RKO (cell line): ENCODE measurements at regions not wholly inside any gene's neighbourhood (a gene's known extent, or its start where the extent isn't known, plus 50 kb on each side); places are given as distances from the start of the nearest gene placed in this dataset.
"Not testable (repeated sequence)": the region's sequence is repeated elsewhere in the genome, so short reads cannot be mapped to it uniquely, and the experiment has no call there.

ENCODE experiments used
- DNase-seq: peaks from one replicate; pipeline ENCODE4 v3.0.0-alpha.2; 2016; ENCODE audit warnings: low spot score

DNA sequence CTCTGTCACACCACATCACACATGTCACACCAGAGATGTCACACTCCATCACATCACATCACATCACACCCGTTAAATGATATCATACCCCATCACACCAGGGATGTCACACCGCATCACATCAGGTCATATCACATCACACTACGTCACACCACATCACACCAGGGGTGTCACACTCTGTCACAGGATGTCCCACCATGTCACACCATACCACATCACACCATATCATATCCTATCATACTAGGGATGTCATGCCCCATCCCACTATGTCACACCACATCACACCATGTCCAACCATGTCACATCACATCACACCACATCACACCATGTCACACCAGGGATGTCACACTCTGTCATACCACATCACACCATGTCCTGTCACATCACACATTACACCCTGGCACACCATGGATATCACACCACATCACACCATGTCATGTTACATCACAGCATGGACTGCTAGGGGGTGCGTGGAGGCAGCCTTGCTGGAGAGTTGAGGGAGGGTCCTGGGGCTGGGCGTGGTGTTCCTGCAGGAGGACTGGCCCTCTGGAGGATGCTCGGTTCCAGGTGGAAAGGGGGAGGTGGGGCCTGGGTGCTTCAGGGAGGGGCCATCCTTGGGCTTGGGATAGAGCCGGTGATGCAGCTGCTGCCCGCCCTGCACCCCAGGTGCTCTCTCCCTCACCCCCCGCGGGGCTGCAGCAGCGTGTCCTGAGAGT lies 134.6 kb downstream of the TMEM121 start:
- no peak for DNase-seq

DNA sequence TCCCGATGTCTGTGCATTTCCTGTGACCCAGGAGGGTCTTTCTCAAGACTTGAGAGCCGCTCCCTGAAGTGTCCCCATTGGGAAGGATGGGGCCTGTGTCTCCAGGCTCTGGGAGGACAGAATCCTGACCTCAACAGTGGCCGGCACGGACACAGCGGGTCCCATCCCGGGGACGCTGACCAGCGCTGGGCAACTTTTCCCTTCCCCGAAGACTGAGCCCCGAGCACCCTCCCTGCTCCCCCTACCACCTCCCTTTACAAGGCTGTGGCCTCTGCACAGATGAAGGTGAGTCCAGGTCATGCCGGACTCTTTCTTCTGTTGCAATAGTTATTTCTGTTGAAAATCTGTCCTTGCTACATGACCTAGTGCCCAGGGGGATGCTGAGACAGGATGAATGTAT lies 135.7 kb downstream of the TMEM121 start:
- not testable (repeated sequence) for DNase-seq

DNA sequence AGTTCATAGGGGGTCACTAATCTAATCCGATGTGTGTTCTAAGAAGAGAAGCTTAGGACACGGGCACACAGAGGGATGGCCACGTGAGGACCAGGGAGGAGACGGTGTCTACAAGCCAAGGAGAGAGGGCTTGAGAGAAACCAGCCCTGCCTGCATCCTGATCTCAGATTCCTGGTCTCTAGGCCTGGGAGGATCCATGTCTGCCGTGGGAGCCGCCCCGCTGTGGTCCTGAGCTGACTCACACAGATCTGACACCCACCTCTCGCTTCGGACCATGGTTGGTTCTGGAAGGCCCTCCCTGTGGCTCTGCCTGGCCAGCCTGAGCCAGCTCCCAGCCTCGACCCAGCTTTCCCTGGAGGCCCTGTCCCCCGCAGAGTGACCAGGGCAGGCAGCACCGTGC lies 136.2 kb downstream of the TMEM121 start:
- not testable (repeated sequence) for DNase-seq

DNA sequence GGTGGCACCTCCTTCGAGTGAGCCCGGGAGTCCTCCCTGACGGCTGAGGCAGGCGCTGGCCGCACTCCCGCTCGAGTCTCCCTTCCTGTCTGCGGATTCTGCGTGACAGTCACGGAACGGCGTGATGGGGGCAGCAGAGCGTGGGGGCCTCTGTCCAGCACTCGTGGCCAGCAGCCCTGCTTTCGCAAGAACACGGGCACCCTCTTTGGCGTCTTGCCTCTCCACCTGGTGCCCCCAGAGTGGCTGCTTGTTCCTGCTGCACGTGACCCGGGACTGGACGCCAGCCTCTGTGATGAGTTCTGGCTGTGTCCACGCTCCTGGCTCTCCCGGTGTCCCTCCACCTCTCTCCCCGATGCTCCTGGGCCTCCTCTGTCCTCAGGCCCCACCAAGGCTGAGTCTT lies 136.9 kb downstream of the TMEM121 start:
- DNase-seq, result not testable (repeated sequence)

DNA sequence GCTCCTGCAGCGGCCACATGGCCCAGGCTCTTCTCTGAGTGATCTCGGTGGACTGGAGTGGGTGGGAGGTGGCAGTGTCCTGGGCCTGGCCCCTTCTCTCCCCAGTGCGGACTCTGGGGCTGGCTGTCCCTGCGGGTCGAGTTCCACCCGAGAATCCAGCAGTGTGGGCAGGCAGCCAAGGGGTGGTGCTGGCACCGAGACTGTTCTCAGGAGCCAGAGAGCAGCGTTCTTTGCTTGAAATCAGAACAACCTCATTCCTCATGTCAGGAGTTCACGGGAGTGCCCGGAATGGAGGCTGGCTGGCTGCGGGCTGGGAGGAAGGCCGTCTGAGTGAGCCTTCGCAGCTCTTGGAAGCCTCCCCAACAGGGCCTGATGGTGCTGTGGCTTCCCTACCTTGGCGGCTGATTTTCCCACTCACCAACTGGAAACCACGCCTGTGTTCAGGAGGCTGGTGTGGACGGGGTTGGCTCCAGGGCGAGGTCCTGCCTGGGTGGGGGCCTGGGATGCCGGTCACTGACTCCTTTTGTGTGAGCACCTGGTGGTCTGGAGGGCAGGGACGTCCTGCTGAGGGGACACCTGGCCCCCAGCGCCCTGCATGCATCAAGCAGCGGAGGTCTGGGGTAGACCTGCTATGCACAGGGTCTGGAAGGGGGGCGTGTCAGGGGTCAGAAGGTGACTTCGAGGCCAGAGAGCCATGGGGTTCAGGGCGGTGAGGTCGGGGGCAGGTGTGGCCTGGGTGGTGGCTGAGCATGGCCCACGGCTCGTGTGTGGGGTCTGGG lies 137.6 kb downstream of the TMEM121 start:
- DNase-seq, result not testable (repeated sequence)

DNA sequence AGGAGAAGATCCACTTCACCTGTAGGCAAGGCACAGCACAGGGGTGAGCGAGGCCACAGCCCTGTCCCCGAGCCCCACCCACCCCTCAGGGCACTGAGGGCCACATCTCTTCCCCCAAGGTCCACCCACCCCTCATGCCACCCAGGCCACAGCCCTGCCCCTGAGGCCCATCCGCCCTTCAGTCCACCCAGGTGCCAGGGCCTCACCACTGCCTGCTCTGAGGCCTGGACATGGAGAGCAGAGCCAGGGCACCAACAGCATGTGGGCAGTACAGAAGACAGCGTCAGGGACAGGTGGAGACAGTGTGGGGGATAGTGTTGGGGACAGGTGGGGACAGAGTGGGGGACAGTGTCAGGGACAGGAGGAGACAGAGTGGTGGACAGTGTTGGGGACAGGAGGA lies 138.3 kb downstream of the TMEM121 start:
- DNase-seq, result no peak

DNA sequence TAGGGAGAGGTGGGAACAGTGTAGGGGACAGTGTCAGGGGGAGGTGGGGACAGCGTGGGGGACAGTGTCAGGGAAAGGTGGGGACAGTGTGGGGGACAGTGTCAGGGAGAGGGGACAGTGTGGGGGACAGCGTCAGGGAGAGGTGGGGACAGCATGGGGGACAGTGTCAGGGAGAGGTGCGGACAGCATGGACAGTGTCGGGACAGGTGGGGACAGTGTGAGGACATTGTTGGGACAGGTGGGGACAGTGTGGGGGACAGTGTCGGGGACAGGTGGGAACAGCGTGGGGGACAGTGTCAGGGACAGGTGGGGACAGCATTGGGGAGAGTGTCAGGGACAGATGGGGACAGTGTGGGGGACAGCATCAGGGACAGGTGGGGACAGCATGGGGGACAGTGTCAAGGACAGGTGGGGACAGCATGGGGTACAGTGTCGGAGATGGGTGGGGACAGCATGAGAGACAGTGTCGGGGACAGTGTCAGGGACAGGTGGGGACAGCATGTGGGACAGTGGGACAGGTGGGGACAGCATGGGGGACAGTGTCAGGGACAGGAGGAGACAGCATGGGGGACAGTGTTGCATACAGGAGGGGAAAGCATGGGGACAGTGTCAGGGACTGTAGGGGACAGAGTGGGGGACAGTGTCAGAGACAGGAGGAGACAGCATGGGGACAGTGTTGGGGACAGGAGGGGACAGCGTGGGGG lies 139.0 kb downstream of the TMEM121 start:
- DNase-seq, result no peak

DNA sequence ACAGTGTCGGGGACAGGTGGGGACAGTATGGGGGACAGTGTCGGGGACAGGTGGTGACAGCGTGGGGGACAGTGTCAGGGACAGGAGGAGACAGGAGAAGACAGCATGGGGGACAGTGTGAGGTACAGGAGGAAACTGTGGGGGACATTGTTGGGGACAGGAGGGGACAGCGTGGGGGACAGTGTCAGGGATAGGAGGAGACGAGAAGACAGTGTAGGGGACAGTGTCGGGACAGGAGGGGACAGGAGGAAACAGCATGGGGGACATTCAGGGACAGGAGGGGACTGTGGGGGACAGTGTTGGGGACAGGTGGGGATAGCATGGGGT lies 139.5 kb downstream of the TMEM121 start:
- DNase-seq, result no peak

DNA sequence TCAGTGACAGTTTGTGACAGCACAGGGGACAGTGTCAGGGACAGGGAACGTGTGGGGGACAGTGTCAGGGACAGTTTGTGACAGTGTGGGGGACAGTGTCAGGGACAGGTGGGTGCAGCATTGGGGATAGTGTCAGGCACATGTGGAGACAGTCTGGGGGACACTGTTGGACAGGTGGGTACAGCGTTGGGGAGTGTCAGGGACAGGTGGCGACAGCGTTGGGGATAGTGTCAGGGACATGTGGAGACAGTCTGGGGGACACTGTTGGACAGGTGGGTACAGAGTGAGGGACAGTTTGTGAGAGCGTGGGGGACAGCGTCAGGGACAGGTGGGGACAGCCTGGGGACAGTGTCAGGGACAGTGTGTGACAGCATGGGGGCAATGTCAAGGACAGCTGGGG lies 140.0 kb downstream of the TMEM121 start:
- no peak for DNase-seq

DNA sequence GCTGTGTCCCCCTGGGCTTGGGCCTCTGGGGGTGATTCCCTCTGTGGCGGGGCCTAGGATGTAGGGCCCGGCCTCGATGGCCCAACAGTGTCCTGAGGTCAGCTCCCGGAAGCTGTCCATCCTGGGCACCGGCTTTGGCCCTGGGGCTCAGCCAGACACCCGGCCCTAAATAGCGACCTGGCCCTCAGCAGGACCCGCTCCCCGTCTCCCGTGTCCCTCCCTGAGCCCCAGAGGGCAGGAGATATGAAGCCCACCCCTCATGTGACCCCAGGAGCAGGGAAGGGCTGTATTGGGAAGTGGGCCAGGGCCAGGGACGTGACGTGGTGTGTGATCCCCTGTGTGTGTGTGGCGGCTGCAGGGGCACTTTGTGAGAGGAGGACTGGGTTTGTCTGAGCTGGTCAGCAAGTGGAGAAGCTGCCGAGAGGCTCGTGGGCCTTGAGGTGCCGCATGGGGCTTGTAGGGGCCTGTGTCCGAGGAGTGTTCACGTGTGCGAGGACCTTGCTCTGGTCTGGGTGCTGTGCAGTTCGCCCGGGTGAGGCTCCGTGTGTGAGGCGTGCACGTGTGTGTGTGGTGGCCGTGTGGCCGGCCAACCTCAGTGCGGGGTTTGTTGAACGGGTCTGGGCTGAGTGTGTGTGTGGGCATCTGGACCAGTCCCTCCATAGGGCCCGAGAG lies 140.7 kb downstream of the TMEM121 start:
- DNase-seq, result not testable (repeated sequence)

DNA sequence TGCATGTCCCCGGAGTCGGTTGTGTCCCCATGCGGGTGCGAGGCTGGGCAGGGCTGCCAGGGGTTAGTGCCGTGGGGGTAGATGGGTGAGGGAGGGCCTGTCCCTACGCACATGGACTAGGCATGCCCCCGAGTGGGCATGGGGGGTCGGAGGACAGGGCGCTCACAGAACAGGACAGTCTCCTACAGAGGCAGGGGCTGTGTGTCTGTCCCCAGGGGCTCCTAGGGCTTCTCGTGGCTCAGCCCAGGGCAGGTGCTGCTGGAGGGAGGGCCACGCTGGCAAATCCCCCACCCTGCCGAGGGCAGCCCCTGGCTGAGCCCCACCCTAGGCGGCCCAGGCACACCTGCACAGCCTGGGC lies 141.3 kb downstream of the TMEM121 start:
- DNase-seq, result not testable (repeated sequence)

DNA sequence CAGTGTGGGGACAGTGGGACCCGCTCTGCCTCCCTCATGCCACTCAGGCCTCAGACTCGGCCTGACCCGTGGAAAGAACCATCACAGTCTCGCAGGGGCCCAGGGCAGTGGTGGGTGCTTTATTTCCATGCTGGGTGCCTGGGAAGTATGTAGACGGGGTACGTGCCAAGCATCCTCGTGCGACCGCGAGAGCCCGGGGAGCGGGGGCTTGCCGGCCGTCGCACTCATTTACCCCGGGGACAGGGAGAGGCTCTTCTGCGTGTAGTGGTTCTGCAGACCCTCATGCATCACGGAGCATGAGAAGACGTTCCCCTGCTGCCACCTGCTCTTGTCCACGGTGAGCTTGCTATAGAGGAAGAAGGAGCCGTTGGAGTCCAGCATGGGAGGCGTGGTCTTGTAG lies 141.6 kb downstream of the TMEM121 start:
- DNase-seq, result not testable (repeated sequence)

DNA sequence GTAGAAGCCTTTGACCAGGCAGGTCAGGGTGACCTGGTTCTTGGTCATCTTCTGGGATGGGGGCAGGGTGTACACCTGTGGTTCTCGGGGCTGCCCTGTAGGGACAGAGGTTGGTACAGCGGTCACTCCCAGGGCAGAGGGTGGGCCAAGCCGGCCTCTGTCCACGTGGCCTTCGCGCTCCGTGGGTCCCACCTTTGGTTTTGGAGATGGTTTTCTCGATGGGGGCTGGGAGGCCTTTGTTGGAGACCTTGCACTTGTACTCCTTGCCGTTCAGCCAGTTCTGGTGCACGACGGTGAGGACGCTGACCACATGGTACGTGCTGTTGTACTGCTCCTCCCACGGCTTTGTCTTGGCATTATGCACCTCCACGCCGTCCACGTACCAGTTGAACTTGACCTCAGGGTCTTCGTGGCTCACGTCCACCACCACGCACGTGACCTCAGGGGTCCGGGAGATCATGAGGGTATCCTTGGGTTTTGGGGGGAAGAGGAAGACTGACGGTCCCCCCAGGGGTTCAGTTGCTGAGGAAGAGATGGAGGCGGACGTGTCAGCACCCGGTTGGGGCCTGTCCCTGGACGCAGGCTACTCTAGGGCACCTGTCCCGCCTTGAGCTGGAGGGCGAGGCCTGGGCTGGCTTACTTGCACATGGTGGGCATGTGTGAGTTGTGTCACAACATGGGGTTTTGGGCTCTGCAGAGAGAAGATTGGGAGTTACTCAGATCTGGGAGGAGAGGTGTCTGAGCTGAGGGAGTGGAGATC lies 142.3 kb downstream of the TMEM121 start:
- not testable (repeated sequence) for DNase-seq

DNA sequence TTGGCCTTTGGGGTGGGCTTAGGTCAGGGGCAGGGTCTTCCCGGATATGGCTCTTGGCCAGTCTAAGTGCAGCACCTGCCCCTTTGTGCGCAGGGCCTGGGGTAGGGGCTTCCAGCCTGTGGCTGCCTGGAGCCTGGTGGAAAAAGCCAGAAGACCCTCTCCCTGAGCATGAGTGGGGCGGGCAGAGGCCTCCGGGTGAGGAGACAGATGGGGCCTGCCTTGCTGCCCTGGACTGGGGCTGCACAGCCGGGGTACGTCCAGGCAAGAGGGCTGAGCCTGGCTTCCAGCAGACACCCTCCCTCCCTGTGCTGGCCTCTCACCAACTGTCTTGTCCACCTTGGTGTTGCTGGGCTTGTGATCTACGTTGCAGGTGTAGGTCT lies 142.8 kb downstream of the TMEM121 start:
- not testable (repeated sequence) for DNase-seq

DNA sequence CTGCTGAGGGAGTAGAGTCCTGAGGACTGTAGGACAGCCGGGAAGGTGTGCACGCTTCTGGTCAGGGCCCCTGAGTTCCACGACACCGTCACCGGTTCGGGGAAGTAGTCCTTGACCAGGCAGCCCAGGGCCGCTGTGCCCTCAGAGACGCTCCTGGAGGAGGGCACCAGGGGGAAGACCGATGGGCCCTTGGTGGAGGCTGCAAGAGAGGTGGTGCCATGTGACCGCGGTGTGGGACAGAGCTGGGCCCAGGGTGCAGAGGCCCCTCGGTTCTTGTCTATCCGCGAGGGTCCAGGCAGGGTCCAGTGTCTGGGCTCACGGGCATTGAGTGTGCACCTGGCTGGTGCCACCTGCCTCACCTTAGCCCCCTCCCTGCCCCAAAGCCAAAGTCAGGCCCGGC lies 143.3 kb downstream of the TMEM121 start:
- not testable (repeated sequence) for DNase-seq

DNA sequence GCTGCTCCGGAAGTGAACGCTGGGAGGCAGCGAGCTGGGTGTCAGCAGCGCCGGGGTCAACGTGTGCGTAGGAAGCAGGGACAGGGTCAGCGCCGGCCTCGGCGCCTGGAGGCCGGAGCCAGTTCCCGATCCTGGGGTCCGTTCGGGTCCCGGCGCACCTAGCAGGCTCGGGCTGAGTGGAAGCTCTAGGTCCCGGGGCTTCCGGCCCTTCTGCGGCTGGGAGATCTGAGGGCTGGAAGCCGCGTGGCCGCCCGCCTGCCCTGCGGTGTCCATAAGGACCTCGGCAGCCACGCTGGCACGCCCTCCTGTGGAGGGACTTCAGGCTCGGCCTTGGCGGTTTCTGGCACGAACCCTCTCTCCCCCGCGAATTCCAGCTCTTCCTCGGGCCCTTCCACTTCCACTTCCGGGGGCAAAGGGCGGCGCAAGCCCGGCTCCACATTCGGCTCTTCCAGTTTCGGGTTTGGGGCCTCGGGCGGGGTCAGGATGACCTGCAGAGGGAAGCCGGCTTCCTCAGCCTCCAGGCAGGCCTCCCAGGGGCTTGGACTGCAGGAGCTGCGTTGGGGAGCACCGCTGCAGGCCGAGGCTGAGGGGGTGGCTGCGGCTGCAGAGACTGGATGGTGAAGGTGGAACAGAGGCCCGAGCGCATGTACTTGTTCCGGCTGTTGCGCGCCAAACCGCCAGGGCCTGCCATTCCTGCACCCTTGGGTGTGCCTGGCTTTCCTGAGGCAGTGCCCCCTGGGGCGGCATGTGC lies 146.2 kb downstream of the TMEM121 start:
- not testable (repeated sequence) for DNase-seq

DNA sequence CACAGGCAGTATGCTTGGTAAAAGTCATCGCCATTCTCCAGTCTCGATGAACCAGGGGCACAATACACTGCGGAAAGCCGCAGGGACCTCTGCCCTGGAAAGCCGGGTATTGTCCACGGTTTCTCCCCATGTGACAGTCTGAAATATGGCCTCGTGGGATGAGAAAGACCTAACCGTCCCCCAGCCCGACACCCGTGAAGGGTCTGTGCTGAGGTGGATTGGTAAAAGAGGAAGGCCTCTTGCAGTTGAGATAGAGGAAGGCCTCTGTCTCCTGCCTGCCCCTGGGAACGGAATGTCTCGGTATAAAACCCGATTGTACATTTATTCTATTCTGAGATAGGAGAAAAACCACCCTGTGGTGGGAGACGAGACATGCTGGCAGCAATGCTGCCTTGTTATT lies 149.1 kb downstream of the TMEM121 start:
- DNase-seq, result not testable (repeated sequence)

DNA sequence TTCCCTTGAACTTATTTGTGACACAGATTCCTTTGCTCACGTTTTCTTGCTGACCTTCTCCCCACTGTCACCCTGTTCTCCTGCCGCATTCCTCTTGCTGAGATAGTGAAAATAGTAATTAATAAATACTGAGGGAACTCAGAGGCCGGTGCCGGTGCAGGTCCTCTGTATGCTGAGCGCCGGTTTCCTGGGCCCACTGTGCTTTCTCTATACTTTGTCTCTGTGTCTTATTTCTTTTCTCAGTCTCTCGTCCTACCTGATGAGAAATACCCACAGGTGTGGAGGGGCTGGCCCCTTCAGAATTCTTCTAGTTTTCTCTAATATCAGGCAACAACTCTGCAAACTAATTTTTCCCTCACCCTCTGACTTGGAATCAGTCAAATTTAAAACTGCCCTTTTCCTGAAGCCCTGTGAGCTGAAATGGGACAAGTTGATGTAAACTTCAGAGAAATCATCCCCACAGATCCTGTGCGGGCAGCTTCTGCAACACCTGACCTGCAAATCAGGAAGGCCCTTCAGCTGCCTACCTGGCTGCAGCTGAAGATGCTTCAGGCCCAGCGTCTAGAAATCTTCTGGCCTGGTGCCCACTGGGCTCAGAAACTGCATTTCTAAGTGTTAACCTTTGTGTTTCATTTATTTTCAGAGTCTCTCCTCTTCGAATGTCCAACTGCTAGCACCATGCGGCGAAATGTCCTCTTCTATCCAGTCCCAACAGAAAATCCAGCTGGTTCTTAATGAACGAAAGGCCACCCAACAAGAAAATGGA lies 149.7 kb downstream of the TMEM121 start:
- DNase-seq, result not testable (repeated sequence)

DNA sequence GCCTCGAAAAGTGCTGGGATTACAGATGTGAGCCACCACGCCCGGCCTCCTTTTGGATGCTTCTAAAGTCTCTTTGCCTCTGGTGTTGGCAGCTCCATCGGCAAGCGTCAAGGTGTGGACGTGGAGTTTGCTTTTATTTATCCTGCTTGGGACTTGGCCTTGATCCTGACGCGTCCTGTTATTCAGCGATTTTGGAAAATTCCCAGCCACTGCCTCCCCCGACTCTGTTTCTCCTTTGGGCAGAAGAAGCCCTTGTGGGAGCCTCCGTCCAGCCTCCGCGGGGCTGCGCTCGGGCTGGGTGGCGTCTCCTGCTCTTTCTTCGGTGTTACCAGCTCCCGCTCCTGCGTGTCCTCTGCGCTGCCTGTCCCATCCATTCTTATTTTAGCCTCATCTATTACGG lies 151.7 kb downstream of the TMEM121 start:
- not testable (repeated sequence) for DNase-seq
